ENCODE measurements at regions not wholly inside any gene's neighbourhood (a gene's known extent, or its start where the extent isn't known, plus 50 kb on each side); places are given as distances from the start of the nearest gene placed in this dataset.

- TF ChIP-seq GATA3 (IDR thresholded peaks at IDR 0.05; ENCODE audit: low read depth, low read length) (no peak), GATA2 (IDR thresholded peaks at IDR 0.05; ENCODE audit: low read depth, low read length) (no peak)
Measured at GRCh38 chr13:83943530-83944279, 61.4 kb upstream of the SLITRK1 start.

GRCh38 chr13:83941701-83942335, 59.5 kb upstream of the SLITRK1 start:
- TF ChIP-seq GATA2 (IDR thresholded peaks at IDR 0.05; ENCODE audit: low read depth, low read length) (no peak), GATA3 (IDR thresholded peaks at IDR 0.05; ENCODE audit: low read depth, low read length) (no peak)

GRCh38 chr13:83940742-83941141, 58.5 kb upstream of the SLITRK1 start:
- TF ChIP-seq GATA3 (IDR thresholded peaks at IDR 0.05; ENCODE audit: low read depth, low read length) (no peak), GATA2 (IDR thresholded peaks at IDR 0.05; ENCODE audit: low read depth, low read length) (no peak)

GRCh38 chr13:83937579-83937978, 55.3 kb upstream of the SLITRK1 start:
- no peak for TF ChIP-seq GATA3 (IDR thresholded peaks at IDR 0.05; ENCODE audit: low read depth, low read length)
- TF ChIP-seq GATA2 (IDR thresholded peaks at IDR 0.05; ENCODE audit: low read depth, low read length), result no peak

DNA sequence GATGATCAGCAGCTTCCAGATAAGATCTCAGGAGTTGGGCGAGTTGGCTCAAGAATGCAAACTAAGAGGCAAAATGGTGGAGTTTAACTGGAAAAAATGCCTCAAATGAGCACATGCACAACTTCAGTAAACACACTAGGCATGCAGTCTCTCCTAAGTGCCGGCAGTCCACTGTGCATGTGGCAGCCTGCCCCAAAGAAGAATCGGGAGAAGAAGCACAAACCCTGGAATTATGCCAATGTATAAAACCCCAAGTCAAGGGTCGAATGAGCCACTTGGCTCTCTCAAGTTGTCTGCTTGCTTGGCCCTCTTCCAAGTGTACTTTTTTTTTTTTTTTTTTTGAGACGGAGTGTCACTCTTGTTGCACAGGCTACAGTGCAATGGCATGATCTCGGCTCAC, 53.3 kb upstream of the SLITRK1 start:
- no peak for TF ChIP-seq GATA2 (IDR thresholded peaks at IDR 0.05; ENCODE audit: low read depth, low read length)
- TF ChIP-seq GATA3 (IDR thresholded peaks at IDR 0.05; ENCODE audit: low read depth, low read length), result no peak
